Activated T-helper 9 cell treated with anti-CD3 and anti-CD28 coated beads, Interleukin-2, amount 50 U/mL, for 16 hours (primary cell): ENCODE measurements at regions not wholly inside any gene's neighbourhood (a gene's known extent, or its start where the extent isn't known, plus 50 kb on each side); places are given as distances from the start of the nearest gene placed in this dataset.

Experiments used
- DNase-seq: peaks from one replicate; pipeline ENCODE4 v3.0.0-alpha.2; 2020; ENCODE audit warnings: low read depth

- DNase-seq, result no peak
Measured at GRCh38 chr19:31501427-31502195, 152.4 kb upstream of the TSHZ3 start.

GRCh38 chr19:31502536-31503170, 153.4 kb upstream of the TSHZ3 start:
- DNase-seq, result no peak

DNA sequence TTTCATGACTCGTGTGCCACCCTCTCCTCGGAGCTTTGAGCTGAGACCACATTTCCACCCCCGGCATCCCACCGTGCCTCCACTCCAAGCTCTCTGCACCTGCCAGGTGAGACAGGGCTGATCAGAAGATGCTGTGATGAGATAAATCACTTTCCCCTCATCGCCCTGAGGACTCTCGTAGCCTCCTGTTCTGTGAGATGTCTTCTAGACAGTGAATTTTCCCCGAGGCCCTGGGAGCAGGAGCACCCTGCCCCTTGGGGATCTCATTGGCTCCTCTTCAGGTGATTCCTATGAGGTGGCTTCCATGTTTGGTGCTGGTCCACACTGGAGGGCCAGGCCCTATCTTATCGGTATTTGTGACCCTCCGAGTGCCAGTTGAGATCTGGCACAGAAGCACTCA, 154.0 kb upstream of the TSHZ3 start:
- no peak for DNase-seq

GRCh38 chr19:31504221-31504620, 155.0 kb upstream of the TSHZ3 start:
- DNase-seq, result no peak

- no peak for DNase-seq
Measured at GRCh38 chr19:31505596-31505910, 156.3 kb upstream of the TSHZ3 start.

- DNase-seq, result no peak
Measured at GRCh38 chr19:31506102-31506501, 156.9 kb upstream of the TSHZ3 start.

DNA sequence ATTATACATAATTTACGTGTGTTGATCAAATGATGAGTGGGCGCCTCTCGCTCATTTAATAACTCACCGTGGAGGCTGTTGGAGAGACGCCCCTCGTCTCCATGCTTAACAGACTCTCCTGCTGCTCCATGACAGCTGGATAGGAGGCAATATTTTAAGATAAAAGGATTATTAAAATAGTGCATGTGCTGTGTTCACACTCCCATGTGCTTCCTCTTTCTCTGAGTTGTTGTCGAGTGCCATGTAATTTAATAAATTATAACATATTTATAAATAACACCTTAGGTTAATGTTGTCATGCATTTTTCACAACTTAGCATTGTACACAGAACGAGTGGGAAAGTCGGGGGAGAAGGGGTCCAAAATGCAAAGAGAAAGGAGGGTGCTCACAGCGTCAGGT, 161.4 kb upstream of the TSHZ3 start:
- no peak for DNase-seq

DNA sequence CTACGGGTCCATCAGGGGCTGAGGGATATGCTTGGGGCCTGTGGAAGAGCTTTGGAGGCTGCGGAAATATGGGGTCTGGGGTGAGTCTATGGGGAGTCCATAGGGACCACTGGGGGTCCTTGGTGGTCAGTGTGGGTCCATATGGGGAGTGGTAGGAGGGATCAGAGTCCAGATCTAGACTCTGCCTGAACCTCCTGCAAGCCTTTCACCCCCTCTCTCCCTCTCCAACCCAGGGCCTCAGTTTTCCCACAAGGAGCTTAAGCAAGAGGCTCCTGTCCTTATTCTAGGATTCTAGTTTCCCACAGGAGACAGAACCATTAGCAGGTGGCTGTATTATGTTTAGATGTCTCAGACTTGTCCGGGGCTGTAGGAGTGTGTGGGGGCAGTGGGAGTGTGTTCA, 161.9 kb upstream of the TSHZ3 start:
- DNase-seq, result no peak

DNA sequence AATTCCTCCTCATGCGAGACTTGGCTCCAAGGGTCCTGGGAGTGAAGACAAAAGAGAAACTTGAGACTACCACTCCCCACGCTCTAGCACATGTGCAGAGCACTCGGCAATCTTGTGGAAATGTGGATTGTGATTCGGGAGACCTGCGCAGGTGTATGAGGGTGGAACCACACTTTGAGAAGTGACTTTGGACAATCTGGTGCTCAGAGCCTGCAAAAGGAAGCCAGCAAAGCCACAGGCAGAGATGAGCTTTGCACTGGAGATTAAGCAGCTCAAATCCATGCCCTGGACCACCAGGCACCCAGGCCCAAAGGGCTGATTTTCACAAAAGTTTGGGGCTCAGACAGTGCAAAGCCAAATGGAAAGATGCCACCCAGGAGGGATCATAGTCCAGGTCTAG, 162.5 kb upstream of the TSHZ3 start:
- DNase-seq, result no peak

DNA sequence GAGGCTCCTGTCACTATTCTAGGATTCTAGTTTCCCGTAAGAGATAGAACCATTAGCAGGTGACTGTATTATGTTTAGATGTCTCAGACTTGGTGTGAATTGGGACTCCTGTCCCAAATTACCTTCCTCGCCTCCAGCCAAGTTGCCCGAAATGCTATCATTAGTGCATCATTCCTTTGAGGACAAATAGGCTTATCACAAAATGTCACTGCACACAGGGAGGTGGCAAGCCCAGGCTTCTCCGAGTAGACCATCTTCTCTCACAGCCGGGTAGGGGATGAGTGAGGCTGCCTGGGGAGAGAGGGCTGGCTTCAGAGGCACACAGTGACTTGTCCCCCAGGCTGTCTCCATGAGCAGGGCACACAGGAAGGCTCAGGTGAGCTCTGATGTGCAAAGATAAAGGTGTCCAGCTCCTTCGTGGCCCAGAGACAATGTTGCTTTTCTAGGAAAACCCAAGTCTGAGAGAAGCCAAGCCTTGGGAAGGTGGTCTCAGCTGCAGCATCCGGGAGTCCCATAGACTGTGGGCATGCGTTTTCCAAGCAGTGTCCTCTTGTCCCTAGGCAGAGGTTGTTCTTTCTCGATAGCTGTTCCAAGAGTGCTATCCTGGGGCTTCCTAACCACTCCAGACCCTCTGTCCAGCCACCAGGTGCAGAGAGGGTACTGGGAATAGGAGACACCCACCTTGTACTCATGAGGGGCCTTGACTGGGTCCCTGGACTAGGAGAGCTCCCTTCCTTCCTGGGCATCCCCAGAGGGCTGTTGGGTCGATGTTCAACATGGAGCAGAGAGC, 163.1 kb upstream of the TSHZ3 start:
- no peak for DNase-seq

DNA sequence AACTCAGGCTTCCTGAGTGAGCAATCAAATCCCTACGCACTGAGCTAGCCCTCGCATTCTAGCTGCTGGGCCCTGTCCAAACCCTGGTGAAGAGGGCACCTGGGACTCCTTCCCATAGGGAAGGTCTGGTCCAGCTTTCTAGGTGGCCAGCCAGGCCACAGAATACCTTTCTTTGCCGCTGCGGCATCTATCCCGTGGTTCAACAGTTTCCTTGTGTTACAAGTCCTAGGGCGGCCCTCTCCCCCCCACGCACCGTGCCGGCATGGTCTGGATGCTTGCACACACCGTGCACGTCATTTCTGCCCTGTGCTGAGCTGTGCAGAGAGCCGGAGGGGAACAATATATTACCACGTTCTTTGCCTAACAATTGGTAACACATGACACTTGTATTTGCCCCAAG, 164.6 kb upstream of the TSHZ3 start:
- DNase-seq, result no peak

DNA sequence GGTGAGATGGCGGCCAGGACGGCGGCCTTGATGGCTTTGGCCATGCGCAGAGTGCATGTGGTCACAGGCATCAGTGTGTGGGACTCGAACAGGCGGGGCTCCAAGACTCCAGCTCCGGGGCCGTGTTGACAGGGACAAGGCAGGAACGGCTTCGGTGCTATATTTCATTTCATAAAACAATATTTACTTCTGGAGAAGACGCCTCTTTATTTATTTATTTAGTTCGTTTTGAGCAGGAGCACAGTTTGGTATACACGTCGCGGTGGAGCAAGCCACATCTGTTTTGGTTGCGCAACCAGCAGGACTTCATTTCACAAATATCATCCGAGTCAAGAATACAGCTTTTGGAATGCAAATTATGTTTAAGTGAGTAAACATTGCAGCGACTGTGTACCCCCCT, 166.7 kb upstream of the TSHZ3 start:
- DNase-seq, result no peak

DNA sequence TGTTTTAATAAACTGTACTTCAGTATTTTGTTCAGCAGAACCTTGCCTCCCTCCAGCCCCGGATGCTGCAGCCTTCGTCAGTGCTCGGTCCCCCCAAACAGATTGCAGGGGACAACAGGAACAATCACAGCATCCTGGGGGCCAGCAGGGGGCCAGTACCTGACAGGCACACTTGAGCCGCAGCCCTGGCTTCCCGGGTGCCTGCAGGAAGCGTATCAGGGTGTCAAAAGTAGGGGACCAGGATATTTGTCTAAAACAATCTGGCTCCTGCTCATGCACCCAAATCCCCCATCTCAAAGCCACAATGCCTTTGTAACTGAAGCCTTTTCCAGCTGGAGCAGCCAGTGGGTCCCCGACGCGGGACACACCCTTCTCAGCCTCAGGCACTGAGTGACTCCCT, 167.5 kb upstream of the TSHZ3 start:
- no peak for DNase-seq

- no peak for DNase-seq
Measured at GRCh38 chr19:31517224-31518180, 168.3 kb upstream of the TSHZ3 start.

DNA sequence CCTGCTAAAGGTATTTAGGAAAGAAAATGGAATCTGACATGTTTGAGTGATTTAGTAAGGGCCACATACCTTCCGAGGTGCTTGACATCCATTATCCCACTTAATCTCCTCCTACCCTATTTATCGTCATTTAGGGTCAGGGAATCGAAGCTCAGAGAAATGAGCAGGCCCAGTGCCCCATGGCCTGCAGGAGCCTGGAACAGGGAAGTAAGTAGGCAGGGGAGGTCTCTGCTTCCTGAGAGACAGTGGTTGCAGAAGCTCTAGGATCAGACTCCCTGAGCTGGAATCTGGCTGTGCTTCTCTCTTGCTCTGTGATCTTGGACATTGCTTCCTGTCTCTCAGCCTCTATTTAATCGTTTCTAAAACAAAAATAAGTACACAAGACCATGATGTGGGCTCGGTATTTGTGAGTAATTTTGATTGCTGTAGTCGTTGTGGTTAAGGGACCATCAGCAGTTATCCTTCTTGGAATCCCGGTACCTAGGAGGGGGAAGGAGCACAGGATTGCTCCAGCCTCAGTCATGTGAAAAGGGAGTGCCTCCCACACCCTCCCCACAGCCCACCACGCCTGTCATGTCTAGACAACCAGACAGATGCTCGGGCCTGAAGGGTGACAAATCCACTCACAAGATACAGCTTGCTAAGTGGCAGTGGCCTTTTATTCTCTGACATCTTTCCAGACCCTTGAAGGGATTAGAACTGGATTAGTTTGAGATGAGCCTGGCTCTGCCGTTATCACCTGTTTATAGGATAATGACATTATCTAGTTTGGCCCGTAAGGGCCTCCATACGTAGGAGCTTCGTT, 169.2 kb upstream of the TSHZ3 start:
- DNase-seq, result no peak

GRCh38 chr19:31519256-31519655, 170.0 kb upstream of the TSHZ3 start:
- DNase-seq, result no peak

GRCh38 chr19:31519908-31520307, 170.7 kb upstream of the TSHZ3 start:
- DNase-seq, result no peak

GRCh38 chr19:31520633-31521032, 171.4 kb upstream of the TSHZ3 start:
- no peak for DNase-seq

GRCh38 chr19:31525610-31526147, 176.4 kb upstream of the TSHZ3 start:
- no peak for DNase-seq

GRCh38 chr19:31527443-31527842, 178.2 kb upstream of the TSHZ3 start:
- DNase-seq, result no peak

- no peak for DNase-seq
Measured at GRCh38 chr19:31528261-31528660, 179.0 kb upstream of the TSHZ3 start.
